OCI-LY1 (cell line): ENCODE measurements at regions not wholly inside any gene's neighbourhood (a gene's known extent, or its start where the extent isn't known, plus 50 kb on each side); places are given as distances from the start of the nearest gene placed in this dataset.

Experiments used
- CTCF ChIP-seq: fragments of 200-600 bp; sonication (generic), shearing (Covaris generic); IDR thresholded peaks from 2 replicates; pipeline ENCODE4 v1.5.1; 2017; ENCODE audit warnings: mild to moderate bottlenecking, antibody characterized with exemption, low read length, moderate library complexity, mixed read lengths
- EZH2 ChIP-seq: fragments of 200-600 bp; sonication (generic), shearing (Covaris generic); IDR thresholded peaks from 2 replicates; pipeline ENCODE4 v1.8.0; 2017; ENCODE audit warnings: borderline replicate concordance, mixed run types, mild to moderate bottlenecking, antibody characterized with exemption, low read length, moderate library complexity, mixed read lengths

- no peak for TF ChIP-seq EZH2
- no peak for TF ChIP-seq CTCF
These were observed 429.0 kb downstream of the TSHZ3 start for GRCh38 chr19:30920222-30920621.
